ENCODE measurements at regions not wholly inside any gene's neighbourhood (a gene's known extent, or its start where the extent isn't known, plus 50 kb on each side); places are given as distances from the start of the nearest gene placed in this dataset.
"Not testable (repeated sequence)": the region's sequence is repeated elsewhere in the genome, so short reads cannot be mapped to it uniquely, and the experiment has no call there.

DNA sequence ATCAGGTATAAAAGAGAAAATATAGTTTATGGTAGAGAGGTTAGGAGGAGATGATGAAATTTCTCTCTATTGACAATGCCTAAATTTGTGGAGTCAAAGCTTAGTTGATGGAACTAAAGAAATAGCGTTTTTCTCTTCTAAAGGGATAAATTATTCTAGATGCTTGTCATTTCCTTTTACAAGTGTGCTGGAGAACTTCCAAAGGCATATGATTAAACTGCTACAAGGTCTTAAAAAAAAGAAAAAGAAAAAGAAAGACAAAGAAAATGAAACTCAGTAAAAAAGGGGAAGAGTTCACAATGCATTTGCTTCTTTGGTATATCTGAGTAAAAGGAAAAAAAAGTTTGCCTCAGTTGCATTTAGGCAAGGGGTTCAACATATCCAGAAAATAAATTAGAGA, 499.8 kb upstream of the PTCHD4 start:
- intact Hi-C loops (cut with DNase I): no loop called here
- DNase-seq (ENCODE audit: low spot score): no peak

DNA sequence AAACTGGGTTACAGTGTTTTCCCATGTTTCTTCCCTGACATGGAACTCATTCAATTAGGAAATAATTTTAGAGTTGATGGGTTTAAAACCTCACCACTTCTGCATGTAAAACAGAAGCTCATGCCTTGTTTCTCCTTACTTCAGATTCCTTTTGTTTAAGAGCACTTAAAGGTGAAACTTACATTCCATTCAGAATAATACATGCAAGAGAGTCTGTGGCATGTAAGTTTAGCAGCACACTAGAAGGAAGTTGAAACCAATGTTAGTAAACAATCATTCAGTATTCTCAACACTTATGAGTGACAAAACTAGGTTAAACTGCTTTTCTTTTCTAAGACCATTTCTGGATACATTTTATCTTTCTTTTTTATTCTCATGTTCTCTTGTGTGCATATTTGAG, 495.6 kb upstream of the PTCHD4 start:
- DNase-seq (ENCODE audit: low spot score): no peak
- intact Hi-C loops (cut with DNase I): no loop called here

DNA sequence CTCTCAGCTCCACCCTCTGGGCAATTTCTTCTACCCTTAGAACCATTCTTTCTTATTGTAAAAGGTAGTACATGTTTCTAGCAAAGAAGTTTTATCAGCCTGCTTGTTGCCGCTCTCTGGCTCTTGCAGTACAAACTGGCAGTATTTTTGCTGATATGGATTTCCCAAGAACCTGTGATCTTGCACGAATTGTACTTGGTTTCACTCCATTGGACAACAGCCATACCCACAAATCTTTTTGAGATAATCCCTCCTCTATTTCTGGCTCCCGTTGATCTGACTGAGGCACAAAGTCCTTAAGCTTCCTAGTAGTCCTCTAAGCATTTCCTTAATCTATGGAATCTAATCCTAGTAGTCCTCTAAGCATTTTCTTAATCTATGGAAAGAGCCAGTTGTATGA, 487.0 kb upstream of the PTCHD4 start:
- intact Hi-C loops (cut with DNase I): no loop called here
- no peak for DNase-seq (ENCODE audit: low spot score)

DNA sequence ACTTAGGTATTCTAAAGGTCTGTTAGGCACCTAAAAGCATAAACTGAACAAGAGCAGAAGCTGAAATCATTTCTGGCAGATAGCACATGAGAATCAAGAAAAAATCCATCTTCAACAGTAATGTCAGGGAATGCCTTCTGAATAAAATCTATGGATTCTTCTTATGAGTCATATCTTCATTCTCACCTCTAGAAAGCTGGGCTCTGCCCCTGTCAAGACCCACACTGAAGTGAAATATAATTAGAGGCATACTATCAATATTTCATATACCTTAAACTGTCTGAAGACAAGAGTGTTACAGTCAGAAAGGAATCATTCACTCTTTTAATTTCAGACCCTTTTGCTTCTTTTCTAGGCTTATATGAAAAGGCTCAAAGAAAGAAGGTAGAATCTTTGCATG, 485.8 kb upstream of the PTCHD4 start:
- intact Hi-C loops (cut with DNase I): no loop called here
- DNase-seq (ENCODE audit: low spot score): no peak

DNA sequence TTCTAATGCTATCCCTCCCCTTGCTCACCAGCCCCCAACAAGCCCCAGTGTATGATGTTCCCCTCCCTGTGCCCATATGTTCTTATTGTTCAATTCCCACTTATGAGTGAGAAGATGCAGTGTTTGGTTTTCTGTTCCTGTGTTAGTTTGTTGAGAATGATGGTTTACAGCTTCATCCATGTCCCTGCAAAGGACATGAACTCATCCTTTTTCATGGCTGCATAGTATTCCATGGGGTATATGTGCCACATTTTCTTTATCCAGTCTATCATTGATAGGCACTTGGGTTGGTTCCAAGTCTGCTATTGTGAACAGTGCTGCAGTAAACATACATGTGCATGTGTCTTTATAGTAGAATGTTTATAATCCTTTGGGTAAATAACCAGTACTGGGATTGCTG, 480.2 kb upstream of the PTCHD4 start:
- intact Hi-C loops (cut with DNase I); DNase-seq (ENCODE audit: low spot score): not testable (repeated sequence)

DNA sequence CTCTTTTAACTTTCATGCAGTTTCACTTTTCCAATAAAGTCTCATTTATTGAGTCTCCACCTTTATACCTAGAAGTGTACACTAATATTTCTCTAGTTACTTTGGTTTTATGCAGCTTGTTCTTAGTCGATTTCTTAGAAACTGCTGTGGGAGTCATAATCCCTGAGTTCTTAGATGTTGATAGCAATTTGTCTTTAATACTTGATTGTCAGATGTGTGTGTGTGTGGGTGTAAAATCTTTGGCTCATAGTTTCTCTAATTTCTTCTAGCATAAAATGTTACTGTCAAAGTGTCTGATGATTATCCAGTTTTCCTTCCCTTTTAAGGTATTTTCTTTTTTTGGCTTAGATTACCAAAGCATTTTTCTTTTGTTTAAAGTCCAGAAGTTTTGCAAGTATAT, 473.8 kb upstream of the PTCHD4 start:
- no peak for DNase-seq (ENCODE audit: low spot score)
- intact Hi-C loops (cut with DNase I): no loop called here

DNA sequence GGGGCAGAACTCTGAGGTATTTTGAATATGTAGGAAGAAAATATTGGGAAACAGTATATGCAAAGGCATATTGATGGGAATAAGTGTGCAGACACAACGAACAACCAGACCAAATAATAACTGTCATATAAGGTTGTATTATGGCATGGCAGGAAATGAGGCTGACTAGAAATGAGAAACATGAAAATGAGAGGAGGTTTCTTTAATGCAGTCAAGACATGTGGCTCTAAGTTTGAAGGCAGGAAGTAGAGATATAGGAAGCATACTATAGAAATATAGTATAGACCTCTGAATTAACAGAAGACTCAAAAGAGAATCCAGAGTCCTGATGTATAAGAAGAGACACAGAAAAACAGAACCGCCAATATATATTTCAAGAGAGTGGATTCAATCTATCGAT, 459.7 kb upstream of the PTCHD4 start:
- intact Hi-C loops (cut with DNase I): no loop called here
- no peak for DNase-seq (ENCODE audit: low spot score)

DNA sequence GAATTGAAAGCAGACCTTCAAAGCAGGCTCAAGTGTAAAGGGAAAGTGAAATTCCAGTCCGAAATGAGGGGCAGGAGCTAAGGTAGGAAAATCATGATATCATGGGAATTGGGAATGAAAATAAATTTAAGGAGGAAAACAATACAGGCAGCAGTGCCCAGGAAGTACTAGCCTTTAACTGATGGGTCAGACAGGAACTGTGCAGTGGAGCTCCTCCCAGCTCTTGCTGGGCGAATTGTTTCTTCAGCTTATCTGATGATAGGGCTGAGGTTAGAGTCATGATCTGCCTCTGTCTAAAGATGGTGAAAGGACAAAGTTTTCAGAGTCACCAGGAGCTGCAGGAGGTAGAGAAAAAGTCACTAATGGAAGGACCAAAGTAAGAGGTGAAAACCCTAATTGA, 457.9 kb upstream of the PTCHD4 start:
- DNase-seq (ENCODE audit: low spot score): no peak
- intact Hi-C loops (cut with DNase I): no loop called here

DNA sequence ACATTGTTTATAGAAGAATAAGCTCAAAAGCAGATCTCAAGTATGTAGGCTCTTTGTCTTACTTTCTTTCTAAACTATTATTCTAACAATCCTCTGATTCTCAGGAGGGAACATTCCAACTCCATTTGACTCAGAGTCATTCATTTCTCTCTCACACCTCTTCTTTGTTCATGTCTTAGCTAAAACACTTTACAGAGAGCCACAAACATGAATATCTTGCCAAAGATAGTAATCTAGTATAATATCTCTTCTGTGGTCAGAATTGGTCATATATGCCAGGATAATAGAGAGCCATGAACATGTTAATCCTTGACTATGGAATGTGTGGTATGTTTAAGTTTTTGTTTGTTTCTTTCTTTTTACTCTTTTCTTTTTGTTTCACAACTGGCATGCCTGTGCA, 456.0 kb upstream of the PTCHD4 start:
- no peak for DNase-seq (ENCODE audit: low spot score)

DNA sequence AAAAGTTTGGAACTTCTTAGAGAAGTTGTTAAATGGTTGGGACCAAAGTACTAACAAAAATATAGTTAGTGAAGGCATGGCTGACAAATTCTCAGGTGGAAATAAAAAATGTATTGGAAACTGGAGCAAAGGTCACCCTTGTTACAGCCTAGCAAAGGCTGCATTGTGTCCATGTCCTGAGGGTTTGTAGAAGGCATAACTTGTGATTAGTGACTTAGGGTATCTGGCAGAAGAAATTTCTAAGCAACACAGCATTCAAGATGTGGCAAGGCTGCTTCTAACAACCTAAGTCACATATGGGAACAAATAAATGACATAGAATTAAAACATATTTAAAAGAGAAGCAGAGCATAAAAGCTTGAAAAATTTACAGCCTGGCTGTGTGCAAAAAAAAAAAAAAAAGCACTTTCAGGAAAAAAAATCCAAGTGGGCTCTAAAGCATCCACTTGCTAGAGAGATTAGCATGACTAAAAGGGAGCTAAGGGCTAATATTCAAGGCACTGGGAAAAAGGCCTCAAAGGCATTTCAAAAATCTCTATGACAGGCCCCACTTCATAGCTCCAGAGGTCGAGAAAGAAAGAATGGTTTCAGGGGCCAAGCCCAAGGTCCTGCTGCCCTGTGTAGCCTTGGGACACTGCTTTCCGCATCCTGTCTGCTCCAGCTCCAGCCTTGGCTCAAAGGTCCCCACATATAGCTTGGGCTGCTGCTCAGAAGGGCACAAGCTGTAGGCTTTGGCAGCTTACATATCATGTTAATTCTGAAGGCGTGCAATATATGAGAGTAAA, 453.2 kb upstream of the PTCHD4 start:
- no peak for DNase-seq (ENCODE audit: low spot score)
- intact Hi-C loops (cut with DNase I): no loop called here

More for the DNA sequence above, 456.0 kb upstream of the PTCHD4 start:
- intact Hi-C loops (cut with DNase I): no loop called here

DNA sequence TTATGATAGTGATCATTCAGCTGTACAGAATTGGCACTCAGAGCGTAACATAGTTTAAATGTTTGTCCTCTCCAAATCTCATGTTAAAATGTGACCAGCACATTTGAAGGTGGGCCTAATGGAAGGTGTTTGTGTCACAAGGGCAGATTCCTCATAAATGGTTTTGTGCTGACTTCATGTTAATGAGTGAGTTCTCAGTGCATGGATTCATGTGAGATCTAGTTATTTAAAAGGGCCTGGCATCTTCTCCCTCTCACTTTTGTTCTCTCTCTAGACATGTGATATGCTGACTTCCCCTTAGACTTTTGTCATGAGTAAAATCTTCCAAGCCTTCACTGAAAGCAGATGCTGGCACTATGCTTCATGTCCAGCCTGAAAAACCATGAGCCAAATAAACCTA, 452.4 kb upstream of the PTCHD4 start:
- DNase-seq (ENCODE audit: low spot score): no peak
- intact Hi-C loops (cut with DNase I): no loop called here

DNA sequence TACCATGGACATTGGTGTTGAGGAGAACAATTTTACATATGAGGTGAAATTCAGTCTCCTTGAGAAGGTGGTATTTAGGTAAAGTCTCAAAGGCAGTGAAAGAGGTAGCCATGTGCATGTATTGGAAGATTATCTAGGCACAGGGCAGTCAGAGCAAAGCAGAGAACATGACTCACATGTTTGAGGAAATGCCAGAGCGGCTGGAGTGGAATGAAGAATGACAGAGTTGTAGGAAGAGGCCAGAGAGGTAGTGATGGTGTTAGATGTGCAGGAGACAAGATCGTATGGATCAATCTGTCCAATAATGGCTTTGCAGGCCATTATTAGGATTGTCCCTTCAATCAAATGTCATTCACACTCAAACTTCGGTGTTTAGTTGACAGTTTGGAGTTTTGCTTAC, 449.4 kb upstream of the PTCHD4 start:
- DNase-seq (ENCODE audit: low spot score): no peak
- intact Hi-C loops (cut with DNase I): no loop called here

DNA sequence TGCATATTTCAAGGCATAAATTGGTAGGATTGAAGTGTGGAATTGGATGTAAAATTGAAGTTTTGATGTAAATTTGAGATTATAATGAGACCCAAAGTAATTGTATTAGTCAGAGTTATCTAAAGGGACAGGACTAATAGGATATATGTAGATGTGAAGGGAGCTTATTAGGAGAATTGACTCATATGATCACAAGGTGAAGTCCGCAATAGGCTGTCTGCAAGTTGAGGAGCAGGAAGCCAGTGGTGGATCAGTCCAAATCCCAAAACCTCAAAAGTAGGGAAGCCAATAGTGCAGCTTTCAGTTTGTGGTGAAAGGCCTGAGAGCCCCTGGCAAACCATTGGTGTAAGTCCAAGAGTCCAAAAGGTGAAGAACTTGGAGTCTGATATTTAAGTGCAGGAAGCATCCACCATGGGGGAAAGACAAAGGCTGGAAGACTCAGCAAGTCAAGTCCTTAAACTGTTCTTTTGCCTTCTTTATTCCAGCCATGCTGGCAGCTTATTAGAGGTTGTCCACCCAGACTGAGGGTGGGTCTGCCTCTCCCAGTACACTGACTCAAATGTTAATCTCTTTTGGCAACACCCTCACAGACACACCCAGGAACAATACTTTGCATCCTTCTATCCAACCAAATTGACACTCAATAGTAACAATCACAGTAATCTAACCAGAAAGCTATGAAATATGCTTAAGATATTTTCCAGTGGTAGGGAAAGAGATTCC, 442.6 kb upstream of the PTCHD4 start:
- intact Hi-C loops (cut with DNase I): no loop called here

DNA sequence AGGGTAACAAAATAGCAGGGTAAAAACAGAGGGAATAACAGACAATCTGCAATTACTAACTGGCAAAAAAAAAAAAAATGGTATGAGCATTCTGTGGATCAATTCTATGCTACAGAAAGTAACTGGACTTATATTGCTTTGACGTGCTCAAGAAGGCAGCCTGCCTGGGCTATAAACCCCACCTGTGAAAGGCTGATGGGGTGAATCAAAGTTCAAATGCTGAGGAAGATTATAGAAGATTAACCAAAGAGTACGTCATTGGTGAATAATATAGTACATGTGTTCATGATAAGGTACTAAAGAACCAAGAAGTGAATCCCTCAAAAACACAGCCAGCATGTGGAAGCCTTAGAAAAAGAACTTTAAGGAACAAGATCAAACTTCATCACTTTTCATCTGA, 441.9 kb upstream of the PTCHD4 start:
- intact Hi-C loops (cut with DNase I): no loop called here
- DNase-seq (ENCODE audit: low spot score): no peak

More for the DNA sequence above, 442.6 kb upstream of the PTCHD4 start:
- no peak for DNase-seq (ENCODE audit: low spot score)

DNA sequence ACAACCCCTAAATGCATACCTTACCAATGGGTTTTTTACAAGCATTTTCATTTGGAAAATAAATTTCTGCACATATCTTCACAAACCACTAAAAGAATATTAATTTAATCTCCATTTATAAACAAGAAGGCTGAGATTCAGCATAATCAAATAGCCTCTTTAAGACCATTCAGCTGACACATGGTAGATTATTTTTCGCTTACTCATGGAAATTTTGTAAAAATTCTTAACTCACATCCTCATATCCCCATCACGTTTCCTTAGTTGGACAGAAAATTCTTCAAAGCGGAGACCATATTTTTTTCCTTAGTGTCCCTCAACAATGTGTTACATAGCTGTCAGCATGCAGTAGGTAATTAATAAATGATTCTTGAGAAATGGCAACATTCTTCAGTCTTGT, 439.6 kb upstream of the PTCHD4 start:
- DNase-seq (ENCODE audit: low spot score): no peak
- intact Hi-C loops (cut with DNase I): no loop called here

DNA sequence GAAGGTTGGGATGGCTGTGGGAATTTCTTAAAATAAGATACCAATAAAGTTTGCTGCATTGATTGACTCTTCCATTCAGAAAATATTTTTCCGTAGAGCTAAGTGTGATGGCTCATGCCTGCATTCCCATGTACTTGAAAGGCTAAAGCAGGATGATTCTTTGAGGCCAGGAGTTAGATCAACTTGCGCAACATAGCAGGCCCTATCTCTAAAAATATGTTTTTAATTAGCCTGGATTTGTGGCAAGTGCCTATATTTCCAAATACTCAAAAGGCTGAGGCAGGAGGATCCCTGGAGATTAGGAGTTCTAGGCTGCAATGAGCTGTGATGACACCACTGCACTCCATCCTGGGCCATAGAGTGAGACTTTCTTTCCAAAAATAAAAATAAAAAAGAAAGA, 431.2 kb upstream of the PTCHD4 start:
- intact Hi-C loops (cut with DNase I): no loop called here

DNA sequence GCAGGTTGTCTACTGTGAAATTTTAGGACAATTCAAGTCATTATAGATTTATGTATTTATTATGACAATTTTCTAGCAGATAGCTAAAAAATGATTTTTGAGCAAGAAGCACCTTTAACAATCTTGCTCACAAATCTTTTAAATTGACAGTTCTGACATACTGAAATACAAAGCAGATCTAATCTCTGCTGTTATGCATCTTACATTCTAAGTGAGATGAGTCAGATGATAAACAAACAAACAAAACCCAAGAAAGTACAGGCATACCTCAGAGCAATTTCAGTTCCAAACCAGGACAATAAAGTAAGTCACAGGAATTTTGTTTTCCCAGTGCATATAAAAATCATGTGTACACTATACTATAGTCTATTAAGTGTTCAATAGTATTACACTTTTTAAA, 430.7 kb upstream of the PTCHD4 start:
- intact Hi-C loops (cut with DNase I): no loop called here
- no peak for DNase-seq (ENCODE audit: low spot score)

More for the DNA sequence above, 431.2 kb upstream of the PTCHD4 start:
- no peak for DNase-seq (ENCODE audit: low spot score)

DNA sequence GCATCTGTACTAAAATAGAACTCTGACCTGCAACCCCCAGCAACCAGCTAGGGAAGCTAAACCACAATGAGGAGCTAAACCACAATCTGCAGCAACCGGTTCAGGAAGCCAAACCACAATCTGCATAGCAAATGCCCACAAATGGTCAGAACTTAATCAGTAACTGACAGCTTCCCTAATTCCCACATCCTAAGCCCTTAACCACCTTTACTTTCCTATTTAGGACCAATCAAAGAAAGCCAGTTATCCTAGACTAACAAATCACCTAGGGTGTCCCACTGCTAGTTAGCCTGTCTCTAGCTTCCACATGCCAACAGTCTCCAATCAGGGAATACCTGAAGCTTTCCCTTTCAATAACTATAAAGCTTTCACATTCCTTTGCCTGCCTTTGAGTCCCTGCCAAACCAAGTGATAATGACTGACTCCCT, 424.6 kb upstream of the PTCHD4 start:
- no peak for DNase-seq (ENCODE audit: low spot score)
- intact Hi-C loops (cut with DNase I): no loop called here

DNA sequence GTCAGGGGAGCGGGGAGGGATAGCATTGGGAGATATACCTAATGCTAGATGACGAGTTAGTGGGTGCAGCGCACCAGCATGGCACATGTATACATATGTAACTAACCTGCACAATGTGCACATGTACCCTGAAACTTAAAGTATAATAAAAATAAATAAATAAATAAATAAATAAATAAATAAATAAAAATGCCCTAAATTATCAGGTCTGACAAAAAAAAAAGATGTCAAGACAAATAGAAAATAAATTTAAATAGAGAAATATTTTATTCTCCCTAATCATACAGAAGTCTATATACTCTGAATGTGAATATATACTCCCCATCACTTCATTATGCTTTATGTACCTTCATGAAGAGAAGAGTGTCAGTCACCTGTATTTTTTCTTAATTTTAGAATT, 420.0 kb upstream of the PTCHD4 start:
- intact Hi-C loops (cut with DNase I); DNase-seq (ENCODE audit: low spot score): not testable (repeated sequence)

DNA sequence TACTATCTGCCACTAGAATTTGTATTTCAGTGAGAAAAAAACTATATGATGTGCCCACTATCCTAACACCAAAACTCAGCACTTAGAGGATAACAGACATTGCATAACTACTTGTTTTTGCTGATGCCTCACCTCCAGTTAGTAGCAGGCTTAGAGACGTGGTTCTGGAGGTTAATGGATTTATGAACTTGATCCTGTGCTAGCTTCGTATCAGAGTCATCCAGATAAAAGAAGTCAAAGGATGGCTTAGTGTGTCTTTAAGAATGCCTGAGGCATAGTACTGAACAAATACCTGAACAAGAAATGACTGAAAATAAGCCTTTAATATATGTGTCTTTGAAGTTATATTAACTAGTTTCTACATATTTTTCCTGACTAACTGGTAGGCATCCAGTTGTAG, 414.9 kb upstream of the PTCHD4 start:
- intact Hi-C loops (cut with DNase I): no loop called here
- no peak for DNase-seq (ENCODE audit: low spot score)

DNA sequence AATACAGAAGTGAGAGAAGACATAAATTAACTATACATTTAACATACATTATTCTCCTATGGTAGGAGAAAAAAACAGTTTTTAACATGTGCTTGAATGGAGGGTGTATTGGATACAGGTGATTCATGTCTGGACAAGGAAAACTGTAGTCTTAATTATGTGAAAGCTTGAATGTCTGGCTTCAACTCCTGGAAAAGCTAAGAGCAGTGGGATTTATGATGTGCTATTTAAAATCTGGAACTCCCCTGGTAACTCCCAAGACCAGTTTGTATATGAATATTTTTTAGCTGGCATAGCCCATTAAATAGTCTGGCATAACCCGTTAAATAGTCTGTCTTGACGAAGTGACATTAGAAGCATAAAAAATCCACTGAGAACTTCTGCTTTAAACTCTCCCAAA, 410.0 kb upstream of the PTCHD4 start:
- intact Hi-C loops (cut with DNase I): loop anchor here in 1 of 2 donors (5.0 kb wide), 1 partner anchor 1246 kb away; no protein-coding TSS in a partner anchor
- no peak for DNase-seq (ENCODE audit: low spot score)
